ENCODE measurements at regions not wholly inside any gene's neighbourhood (a gene's known extent, or its start where the extent isn't known, plus 50 kb on each side); places are given as distances from the start of the nearest gene placed in this dataset.

GRCh38 chr14:101114726-101115515 is 211.4 kb upstream of the RTL1 start:
- TF ChIP-seq POLR2AphosphoS5 (IDR thresholded peaks at IDR 0.05; ENCODE audit: low read depth, low read length) (no peak), POLR2A (IDR thresholded peaks at IDR 0.05; ENCODE audit: low read depth, low read length) (no peak), TAF1 (IDR thresholded peaks at IDR 0.05; ENCODE audit: borderline replicate concordance, low read depth, low read length) (no peak)

Measured in GM12892 (cell line).